H1 (cell line): ENCODE measurements at regions not wholly inside any gene's neighbourhood (a gene's known extent, or its start where the extent isn't known, plus 50 kb on each side); places are given as distances from the start of the nearest gene placed in this dataset.

Experiments used
- CTCF ChIA-PET: fragments of 300-600 bp; sonication (Branson Sonifier 250); formaldehyde crosslinking; loops from one replicate; lab custom pipeline; 2021; ENCODE audit not compliant: partially characterized antibody; lab: Charles Lee
- POLR2A ChIA-PET: fragments of 300-600 bp; sonication (Branson Sonifier 250); formaldehyde crosslinking; loops from one replicate; lab custom pipeline; 2021; ENCODE audit warnings: inconsistent platforms; ENCODE audit not compliant: partially characterized antibody; lab: Charles Lee
- DNase-seq, 2 experiments: peaks; one replicate each; pipeline versions ENCODE4 v3.0.0 to v3.0.0-alpha.2; 2010 to 2022; ENCODE audit warnings: low spot score in 2 of 2, low read depth in 1 of 2, mixed read lengths in 1 of 2
- FAIRE-seq: peaks from 2 replicates; lab custom pipeline; 2011; peaks lifted over from hg19 to GRCh38; lab: Jason Lieb, UNC
- H2AFZ ChIP-seq: 2 replicates; pipeline ENCODE4 v1.8.1; 2012; ENCODE audit warnings: low read length, inconsistent platforms
- H2AK5ac ChIP-seq: 2 replicates; pipeline ENCODE4 v1.6.1; 2013; ENCODE audit warnings: low read depth, low read length
- H2BK120ac ChIP-seq: replicated peaks from 2 replicates; pipeline ENCODE3; 2013; ENCODE audit warnings: low read depth, low read length, inconsistent platforms
- H2BK12ac ChIP-seq: 2 replicates; pipeline ENCODE4 v1.6.1; 2013; ENCODE audit warnings: low read depth, low read length
- H2BK15ac ChIP-seq: 2 replicates; pipeline ENCODE4 v1.6.1; 2013; ENCODE audit warnings: low read length
- H2BK20ac ChIP-seq: 2 replicates; pipeline ENCODE4 v1.6.1; 2013; ENCODE audit warnings: low read length
- H2BK5ac ChIP-seq: 2 replicates; pipeline ENCODE4 v1.6.1; 2013; ENCODE audit warnings: low read depth, low read length
- H3K14ac ChIP-seq: 2 replicates; pipeline ENCODE4 v1.6.1; 2013; ENCODE audit warnings: inconsistent platforms; ENCODE audit not compliant: insufficient read length
- H3K18ac ChIP-seq: 2 replicates; pipeline ENCODE4 v1.6.1; 2013; ENCODE audit warnings: low read length; ENCODE audit errors: extremely low read depth
- H3K23ac ChIP-seq: 2 replicates; pipeline ENCODE4 v1.6.1; 2013; ENCODE audit warnings: inconsistent platforms; ENCODE audit not compliant: insufficient read length
- H3K23me2 ChIP-seq: 2 replicates; pipeline ENCODE4 v1.6.1; 2013; ENCODE audit warnings: low read depth, low read length
- H3K27ac ChIP-seq: 2 replicates; pipeline ENCODE4 v1.6.1; 2011; ENCODE audit warnings: low read depth, low read length, inconsistent platforms
- H3K27me3 ChIP-seq, 4 experiments: replicated peaks in 1 of 4; 1 replicate in 1 of 4; 2 replicates in 3 of 4; pipeline versions ENCODE4 v1.6.1 to v1.8.1; 2011 to 2013; ENCODE audit warnings: low read length in 3 of 4, mild to moderate bottlenecking in 3 of 4, inconsistent platforms in 2 of 4, mixed read lengths in 2 of 4, moderate library complexity in 1 of 4; ENCODE audit not compliant: control insufficient read depth in 3 of 4, insufficient read depth in 3 of 4; ENCODE audit errors: extremely low read depth in 1 of 4
- H3K36me3 ChIP-seq, 4 experiments: 2 replicates each; pipeline versions ENCODE4 v1.6.1 to v1.8.1; 2011 to 2013; ENCODE audit warnings: mild to moderate bottlenecking in 4 of 4, low read length in 3 of 4, moderate library complexity in 2 of 4, control low read depth in 1 of 4, inconsistent platforms in 1 of 4; ENCODE audit not compliant: insufficient read depth in 4 of 4, control insufficient read depth in 2 of 4
- H3K4ac ChIP-seq: replicated peaks from 2 replicates; pipeline ENCODE3; 2013; ENCODE audit warnings: low read length, low read depth, mixed read lengths, inconsistent platforms; ENCODE audit not compliant: insufficient read length
- H3K4me1 ChIP-seq, 4 experiments: replicated peaks in 1 of 4; 1 replicate in 1 of 4; 2 replicates in 3 of 4; pipeline versions ENCODE4 v1.6.1 to v1.8.1; 2011 to 2013; ENCODE audit warnings: low read length in 3 of 4, inconsistent platforms in 2 of 4, mixed read lengths in 1 of 4; ENCODE audit not compliant: insufficient read depth in 4 of 4, control insufficient read depth in 3 of 4
- H3K4me2 ChIP-seq, 2 experiments: 2 replicates each; pipeline versions ENCODE4 v1.6.1 to v1.8.1; 2011 to 2013; ENCODE audit warnings: low read depth in 2 of 2, low read length in 2 of 2, control low read depth in 1 of 2, inconsistent platforms in 1 of 2, mild to moderate bottlenecking in 1 of 2; ENCODE audit not compliant: insufficient read depth in 1 of 2
- H3K4me3 ChIP-seq, 4 experiments: fragments of 200-600, 300-600 bp in 1 of 4; sonication (generic), shearing (Covaris generic), sonication (Bioruptor Twin) in 1 of 4; 2 replicates each; pipeline versions ENCODE4 v1.5.1 to v1.8.1; 2011 to 2016; ENCODE audit warnings: low read length in 4 of 4, low read depth in 3 of 4, control low read depth in 2 of 4, inconsistent platforms in 2 of 4, mild to moderate bottlenecking in 2 of 4, mixed read lengths in 1 of 4, moderate library complexity in 1 of 4; ENCODE audit not compliant: insufficient read depth in 2 of 4; ENCODE audit errors: extremely low read depth in 1 of 4
- H3K56ac ChIP-seq: replicated peaks from 2 replicates; pipeline ENCODE3; 2013; ENCODE audit warnings: low read depth, mild to moderate bottlenecking, mixed read lengths, low read length, inconsistent platforms; ENCODE audit not compliant: insufficient read length
- H3K79me1 ChIP-seq: 2 replicates; pipeline ENCODE4 v1.6.1; 2013; ENCODE audit warnings: low read depth, low read length, control low read depth
- H3K79me2 ChIP-seq, 2 experiments: 2 replicates each; pipeline versions ENCODE4 v1.6.1 to v1.8.1; 2012 to 2013; ENCODE audit warnings: low read length in 2 of 2, mild to moderate bottlenecking in 2 of 2, inconsistent platforms in 1 of 2; ENCODE audit not compliant: insufficient read depth in 2 of 2, control insufficient read depth in 1 of 2
- H3K9ac ChIP-seq, 4 experiments: replicated peaks in 1 of 4; 1 replicate in 1 of 4; 2 replicates in 3 of 4; pipeline versions ENCODE4 v1.6.1 to v1.8.1; 2011 to 2013; ENCODE audit warnings: low read depth in 3 of 4, low read length in 3 of 4, control low read depth in 2 of 4, mild to moderate bottlenecking in 2 of 4, moderate library complexity in 2 of 4, inconsistent platforms in 1 of 4; ENCODE audit errors: extremely low read depth in 1 of 4
- H3K9me3 ChIP-seq, 2 experiments: 2 replicates each; pipeline versions ENCODE4 v1.6.1 to v1.8.1; 2012 to 2013; ENCODE audit warnings: mild to moderate bottlenecking in 2 of 2, moderate library complexity in 2 of 2, control low read depth in 1 of 2, inconsistent platforms in 1 of 2, low read depth in 1 of 2, low read length in 1 of 2, mixed read lengths in 1 of 2; ENCODE audit not compliant: insufficient read depth in 2 of 2
- H4K20me1 ChIP-seq, 2 experiments: replicated peaks in 1 of 2; 2 replicates each; pipeline versions ENCODE3 to v1.8.1; 2011 to 2013; ENCODE audit warnings: inconsistent platforms in 2 of 2, low read length in 2 of 2, mild to moderate bottlenecking in 1 of 2; ENCODE audit not compliant: insufficient read depth in 2 of 2, control insufficient read depth in 1 of 2
- H4K5ac ChIP-seq: 2 replicates; pipeline ENCODE4 v1.6.1; 2013; ENCODE audit warnings: low read length, low read depth, mixed read lengths, inconsistent platforms; ENCODE audit not compliant: insufficient read length
- H4K8ac ChIP-seq: 2 replicates; pipeline ENCODE4 v1.8.0; 2013; ENCODE audit warnings: mild to moderate bottlenecking, moderate library complexity, low read length, inconsistent platforms; ENCODE audit not compliant: insufficient read depth; ENCODE audit errors: extremely low read depth
- H4K91ac ChIP-seq: replicated peaks from 2 replicates; pipeline ENCODE3; 2013; ENCODE audit warnings: low read length, mixed read lengths, inconsistent platforms; ENCODE audit not compliant: insufficient read length
- GABPA ChIP-seq: IDR thresholded peaks from 2 replicates; pipeline ENCODE4 v1.6.1; 2011; ENCODE audit warnings: mild to moderate bottlenecking, low read length, moderate library complexity, borderline replicate concordance; ENCODE audit not compliant: insufficient read depth
- NRF1 ChIP-seq: IDR thresholded peaks from 2 replicates; pipeline ENCODE4 v1.6.1; 2011; ENCODE audit warnings: mild to moderate bottlenecking, low read depth, low read length, improper control_type of control experiment
- RXRA ChIP-seq: IDR thresholded peaks from 2 replicates; pipeline ENCODE4 v1.6.1; 2011; ENCODE audit warnings: low read depth, mild to moderate bottlenecking, low read length, moderate library complexity; ENCODE audit not compliant: insufficient read depth
- SIN3A ChIP-seq, 2 experiments: IDR thresholded peaks in 1 of 2; conservative IDR thresholded peaks in 1 of 2; 2 replicates each; pipeline ENCODE4 v1.6.1; 2011 to 2012; ENCODE audit warnings: low read length in 2 of 2, improper control_type of control experiment in 1 of 2, low read depth in 1 of 2, mild to moderate bottlenecking in 1 of 2
- ZNF274 ChIP-seq: IDR thresholded peaks from 2 replicates; pipeline ENCODE4 v1.7.0; 2012; ENCODE audit warnings: low read length, borderline replicate concordance; ENCODE audit errors: extremely low read depth
- WGBS, 2 experiments: shearing (Covaris generic) in 1 of 2; methylation state at CpG; one replicate each; pipeline versions ENCODE4 v1.1.6 to v1.1.7; 2013 to 2015; ENCODE audit warnings: low lambda C conversion rate in 2 of 2, mixed read lengths in 2 of 2, inconsistent platforms in 1 of 2, low coverage in 1 of 2, missing lambda C conversion rate in 1 of 2; ENCODE audit not compliant: insufficient replicate concordance in 2 of 2, insufficient coverage in 1 of 2, insufficient read length in 1 of 2; ENCODE audit errors: extremely low coverage in 1 of 2, missing lambda C conversion rate in 1 of 2; 5-methylcytosine and 5-hydroxymethylcytosine counted together
- TF ChIP-seq, protein P1 (sequence below): IDR thresholded peaks from 2 replicates; pipeline ENCODE4 v1.6.1; 2012; ENCODE audit warnings: inconsistent platforms

- no peak overlapping the region for H3K27ac ChIP-seq
- H2BK20ac ChIP-seq: no peak overlapping the region
- no peak overlapping the region for H2BK5ac ChIP-seq
- no peak overlapping the region for H3K14ac ChIP-seq
- no peak overlapping the region for H3K4me3 ChIP-seq
- no peak overlapping the region for H3K18ac ChIP-seq
- no peaks in the 10 kb centered on the region for H3K36me3 ChIP-seq
- no peaks in the 10 kb centered on the region for H3K27me3 ChIP-seq
- TF ChIP-seq SIN3A (conservative IDR thresholded peaks at IDR 0.05 in 1 of 2, IDR thresholded peaks at IDR 0.05 in 1 of 2; ENCODE audit: low read depth in 1 of 2, low read length in 2 of 2) (no peak), ZNF274 (no peak), NRF1 (no peak), RXRA (no peak), GABPA (no peak)
- TF ChIP-seq, protein P1, sequence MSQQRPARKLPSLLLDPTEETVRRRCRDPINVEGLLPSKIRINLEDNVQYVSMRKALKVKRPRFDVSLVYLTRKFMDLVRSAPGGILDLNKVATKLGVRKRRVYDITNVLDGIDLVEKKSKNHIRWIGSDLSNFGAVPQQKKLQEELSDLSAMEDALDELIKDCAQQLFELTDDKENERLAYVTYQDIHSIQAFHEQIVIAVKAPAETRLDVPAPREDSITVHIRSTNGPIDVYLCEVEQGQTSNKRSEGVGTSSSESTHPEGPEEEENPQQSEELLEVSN: no peak
- H3K23ac ChIP-seq: no peak overlapping the region
- H2BK15ac ChIP-seq: no peak overlapping the region
- H4K91ac ChIP-seq: no peak overlapping the region
- ChIA-PET POLR2A (no interaction called here), CTCF (no interaction called here)
- no peak overlapping the region for H2AFZ ChIP-seq
- DNase-seq (no peak), FAIRE-seq (no peak)
- 94% methylated on average over 4 of the region's 4 CpGs; no CpG with 5 or more reads in 1 of the 2 experiments for WGBS, 2 experiments
- no peaks in the 10 kb centered on the region for H4K20me1 ChIP-seq
- no peak overlapping the region for H3K56ac ChIP-seq
- no peaks in the 10 kb centered on the region for H3K23me2 ChIP-seq
- H3K4me2 ChIP-seq: no peak overlapping the region
- no peak overlapping the region for H4K8ac ChIP-seq
- H2BK120ac ChIP-seq: no peak overlapping the region
- H2AK5ac ChIP-seq: no peak overlapping the region
- no peak overlapping the region for H4K5ac ChIP-seq
- no peaks in the 10 kb centered on the region for H3K79me1 ChIP-seq
- no peak overlapping the region for H3K4ac ChIP-seq
- H3K4me1 ChIP-seq: no peaks in the 10 kb centered on the region
- no peaks in the 10 kb centered on the region for H3K9me3 ChIP-seq
- H3K79me2 ChIP-seq: no peaks in the 10 kb centered on the region
- no peak overlapping the region for H3K9ac ChIP-seq
- H2BK12ac ChIP-seq: no peak overlapping the region
Measured at GRCh38 chr1:163583661-163584181, 262.0 kb downstream of the NUF2 start.
